ENCODE measurements at regions not wholly inside any gene's neighbourhood (a gene's known extent, or its start where the extent isn't known, plus 50 kb on each side); places are given as distances from the start of the nearest gene placed in this dataset.
"Not testable (repeated sequence)": the region's sequence is repeated elsewhere in the genome, so short reads cannot be mapped to it uniquely, and the experiment has no call there.

GRCh38 chr3:26193558-26193957, 403.7 kb downstream of the OXSM start:
- no peak for DNase-seq

GRCh38 chr3:26196781-26197180, 406.9 kb downstream of the OXSM start:
- no peak for DNase-seq

GRCh38 chr3:26198609-26199008, 408.7 kb downstream of the OXSM start:
- DNase-seq: no peak

DNA sequence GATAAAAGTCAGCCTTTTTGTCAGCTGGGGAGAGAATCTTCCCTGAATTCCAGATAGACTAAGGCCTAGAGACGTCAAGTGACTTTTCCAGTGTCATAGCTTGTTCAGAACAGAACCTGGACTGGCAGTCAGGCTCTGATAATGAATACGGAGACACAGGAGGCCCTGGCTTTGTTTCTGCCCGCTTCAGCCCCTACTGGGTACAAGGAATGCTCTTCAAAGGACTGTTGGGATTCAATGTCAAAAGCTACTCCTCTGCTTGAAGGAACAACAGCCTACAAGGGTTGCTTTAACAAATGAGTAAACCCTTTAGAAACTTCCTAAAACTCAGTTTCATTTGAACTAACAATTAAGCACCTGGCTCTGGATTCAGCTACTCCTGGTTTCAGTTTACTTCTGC, 412.3 kb downstream of the OXSM start:
- DNase-seq: no peak

GRCh38 chr3:26205475-26205874, 415.6 kb downstream of the OXSM start:
- no peak for DNase-seq

DNA sequence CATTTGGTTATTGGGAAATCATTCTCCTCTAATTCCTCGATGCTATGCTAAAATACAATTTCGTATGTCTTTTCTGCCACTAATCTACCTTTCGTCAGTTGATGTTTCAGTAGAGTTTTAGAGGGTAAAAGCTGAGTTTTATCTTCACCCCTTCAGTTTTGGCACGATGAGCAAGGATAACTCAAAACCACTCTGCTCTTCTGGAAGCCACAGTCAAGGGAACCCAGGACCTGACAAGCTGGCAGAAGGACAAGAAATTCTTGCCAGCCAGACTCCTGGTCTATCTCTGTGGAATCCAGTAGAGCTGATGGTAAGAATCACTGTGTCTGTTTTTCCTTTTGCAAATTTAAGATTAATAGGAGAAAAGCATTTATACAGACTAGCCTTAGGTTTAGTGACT, 414.4 kb upstream of the LRRC3B start:
- no peak for DNase-seq

GRCh38 chr3:26229801-26230200, 392.8 kb upstream of the LRRC3B start:
- DNase-seq: no peak

- no peak for DNase-seq
Measured at GRCh38 chr3:26233374-26233773, 389.2 kb upstream of the LRRC3B start.

DNA sequence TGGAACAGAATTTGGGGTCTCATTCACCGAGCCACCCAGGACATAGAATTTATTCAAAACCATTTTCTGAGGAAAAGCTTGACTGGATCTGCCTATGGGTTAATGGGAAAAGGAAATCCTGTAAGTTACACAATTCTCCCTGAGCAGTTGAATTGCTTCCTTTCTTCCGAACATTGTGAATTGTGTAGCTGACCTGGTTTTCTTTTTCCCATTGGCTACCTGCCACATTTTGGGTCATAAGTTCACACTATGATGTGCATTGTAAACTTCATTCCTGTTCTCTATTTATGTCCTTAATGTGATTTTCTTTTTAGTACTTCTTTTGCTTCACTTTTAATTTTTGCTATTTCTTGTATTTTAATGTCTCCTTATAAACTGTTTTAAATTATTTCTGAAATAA, 386.0 kb upstream of the LRRC3B start:
- DNase-seq: no peak

DNA sequence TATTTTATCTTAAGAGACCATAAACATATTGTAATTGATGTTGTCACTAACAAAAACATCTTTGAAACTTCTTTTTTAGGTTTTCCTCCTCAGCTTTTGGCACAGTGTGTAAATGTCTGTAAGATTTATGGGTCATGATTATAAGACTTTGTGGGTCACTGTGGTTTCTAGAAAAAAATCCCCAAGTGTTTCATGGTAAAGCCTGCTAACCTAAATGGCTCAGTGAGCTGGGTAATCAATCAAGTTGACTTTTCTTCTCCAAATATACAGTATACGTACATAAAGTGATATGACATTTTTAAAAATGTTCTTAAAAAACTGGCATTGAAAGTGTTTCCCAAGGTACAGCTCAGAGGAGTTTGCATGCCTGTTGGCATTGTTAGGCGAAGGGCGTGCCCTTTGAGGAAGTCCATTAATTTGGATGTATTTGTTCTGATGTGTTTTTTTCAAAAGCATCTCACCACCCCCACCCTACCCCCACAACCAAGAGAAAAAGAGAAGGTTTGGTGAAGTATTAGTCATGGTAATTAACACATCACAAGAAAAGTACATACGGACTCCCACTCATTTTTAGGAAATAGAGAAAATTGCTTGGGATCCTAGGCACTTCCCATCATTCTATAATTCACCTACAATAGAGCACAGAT, 385.4 kb upstream of the LRRC3B start:
- no peak for DNase-seq

DNA sequence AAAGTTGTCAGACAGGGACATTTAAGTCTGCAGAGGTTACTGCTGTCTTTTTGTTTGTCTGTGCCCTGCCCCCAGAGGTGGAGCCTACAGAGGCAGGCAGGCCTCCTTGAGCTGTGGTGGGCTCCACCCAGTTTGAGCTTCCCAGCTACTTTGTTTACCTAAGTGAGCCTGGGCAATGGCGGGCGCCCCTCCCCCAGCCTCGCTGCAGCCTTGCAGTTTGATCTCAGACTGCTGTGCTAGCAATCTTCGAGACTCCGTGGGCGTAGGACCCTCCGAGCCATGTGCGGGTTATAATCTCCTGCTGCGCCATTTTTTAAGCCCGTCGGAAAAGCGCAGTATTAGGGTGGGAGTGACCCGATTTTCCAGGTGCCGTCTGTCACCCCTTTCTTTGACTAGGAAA, 378.0 kb upstream of the LRRC3B start:
- not testable (repeated sequence) for DNase-seq

DNA sequence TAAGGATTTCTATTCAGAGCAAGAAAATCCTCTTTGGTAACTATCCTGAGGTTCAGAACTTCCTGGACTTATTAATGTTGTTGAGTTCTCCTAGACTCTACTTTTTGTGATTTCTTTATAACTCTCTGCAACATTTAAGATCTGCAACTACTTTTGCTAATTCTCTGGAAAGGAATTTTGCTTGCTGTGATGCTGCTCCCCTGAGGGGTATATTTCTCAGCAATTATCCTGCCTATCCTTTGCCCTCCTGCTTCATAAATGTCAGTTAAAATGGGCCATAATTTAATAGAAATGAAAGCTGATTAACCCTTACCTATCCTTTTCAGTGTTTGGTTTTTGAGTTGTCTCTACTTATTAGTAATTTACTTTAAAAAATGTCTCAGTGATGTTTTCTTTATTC, 377.3 kb upstream of the LRRC3B start:
- no peak for DNase-seq

GRCh38 chr3:26246901-26247300, 375.7 kb upstream of the LRRC3B start:
- DNase-seq: no peak

- no peak for DNase-seq
Measured at GRCh38 chr3:26247712-26248111, 374.9 kb upstream of the LRRC3B start.

GRCh38 chr3:26252001-26252400, 370.6 kb upstream of the LRRC3B start:
- no peak for DNase-seq

- DNase-seq: no peak
Measured at GRCh38 chr3:26256224-26256623, 366.3 kb upstream of the LRRC3B start.

DNA sequence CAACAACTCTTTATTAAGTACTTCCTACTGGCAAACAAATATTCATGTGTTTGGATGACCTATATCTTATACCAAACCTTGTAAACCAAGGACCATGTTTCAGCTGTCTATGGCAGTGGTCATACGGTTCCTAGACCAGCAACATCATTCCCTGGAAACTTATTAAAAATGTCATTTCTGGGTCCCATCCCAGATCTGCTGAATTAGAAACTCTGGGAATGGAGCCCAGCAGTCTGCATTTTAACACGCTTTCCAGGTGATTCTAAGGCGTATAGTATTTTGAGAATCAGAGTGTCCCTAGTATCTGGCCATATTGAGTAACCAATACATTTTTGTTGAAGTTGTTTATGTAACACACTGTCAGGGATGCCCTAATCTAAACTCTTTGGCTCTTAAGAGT, 363.4 kb upstream of the LRRC3B start:
- no peak for DNase-seq

GRCh38 chr3:26260139-26260538, 362.4 kb upstream of the LRRC3B start:
- no peak for DNase-seq

DNA sequence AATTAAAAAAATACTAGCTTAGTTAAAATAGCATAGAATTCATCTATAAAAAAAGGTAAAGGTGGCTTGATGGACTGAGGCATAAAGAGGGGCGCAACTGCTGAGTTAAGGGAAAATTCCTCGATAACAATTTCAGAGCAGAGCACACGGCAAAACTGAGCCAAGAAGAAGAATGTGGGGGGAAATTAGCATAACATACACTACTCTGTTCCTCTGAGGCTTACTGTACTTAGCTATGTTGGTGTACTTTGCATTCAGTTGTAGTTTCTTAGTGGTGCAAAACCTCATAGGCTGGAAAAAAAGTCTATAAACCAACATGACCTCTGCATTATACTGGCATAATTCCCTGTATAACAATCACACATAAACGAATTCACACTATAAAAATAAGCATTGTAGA, 357.9 kb upstream of the LRRC3B start:
- DNase-seq: no peak

GRCh38 chr3:26271848-26272247, 350.7 kb upstream of the LRRC3B start:
- no peak for DNase-seq

GRCh38 chr3:26273196-26273595, 349.4 kb upstream of the LRRC3B start:
- DNase-seq: no peak

GRCh38 chr3:26279091-26279490, 343.5 kb upstream of the LRRC3B start:
- DNase-seq: no peak

DNA sequence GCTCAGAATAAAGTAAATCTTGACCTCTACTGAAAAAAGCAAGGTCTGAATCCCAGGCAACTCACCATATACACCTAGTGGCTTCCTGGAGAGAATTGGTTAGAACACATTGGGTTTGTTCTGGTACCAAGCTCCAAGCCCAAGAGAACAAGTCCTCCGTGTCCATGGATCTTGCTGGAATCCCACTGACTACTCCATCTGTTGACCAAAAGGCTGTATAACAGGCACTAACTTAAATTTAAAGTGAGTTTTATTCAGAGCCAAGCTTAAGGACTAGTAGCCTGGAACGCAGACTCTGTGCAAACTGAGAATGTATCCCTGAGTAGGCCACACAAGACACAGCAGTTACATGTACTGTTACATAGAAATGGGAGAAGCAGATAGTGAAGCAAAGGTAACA, 342.1 kb upstream of the LRRC3B start:
- DNase-seq: no peak

DNA sequence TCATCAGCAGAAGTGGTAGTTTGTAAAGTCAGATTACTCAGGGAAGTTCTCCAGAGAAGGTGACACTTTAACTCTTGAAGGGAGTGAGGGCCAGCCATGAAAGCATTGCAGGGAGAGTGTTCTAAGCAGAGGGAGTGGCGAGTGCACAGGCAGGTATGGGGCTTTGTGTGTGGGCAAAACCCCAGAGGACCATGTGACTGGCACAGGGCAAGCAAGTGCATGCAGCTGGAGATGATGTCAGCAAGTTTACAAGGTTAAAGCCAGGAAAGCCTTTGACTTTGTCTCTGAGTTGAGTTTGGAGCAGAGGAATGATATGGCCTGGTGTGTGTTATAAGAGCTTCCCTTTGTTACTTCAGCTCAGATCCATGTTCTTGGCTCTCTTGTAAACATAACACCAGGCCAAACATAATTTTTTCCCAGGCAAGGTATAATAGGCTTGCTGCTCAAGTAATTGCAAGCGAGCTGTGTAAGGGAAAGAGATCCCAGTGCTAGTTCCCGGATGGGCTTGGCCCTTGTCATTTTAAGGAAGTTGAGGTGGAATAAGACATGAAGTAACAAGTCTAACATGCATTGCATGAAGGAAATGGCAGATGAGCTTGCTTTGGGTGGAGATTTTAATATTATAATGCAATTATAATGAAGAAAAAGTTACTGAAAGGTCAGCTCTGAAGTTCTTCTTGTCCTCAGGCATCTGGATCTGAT, 341.1 kb upstream of the LRRC3B start:
- DNase-seq: no peak

- not testable (repeated sequence) for DNase-seq
Measured at GRCh38 chr3:26284503-26284902, 338.1 kb upstream of the LRRC3B start.
